Neural cell (in vitro differentiated cells): ENCODE measurements at regions not wholly inside any gene's neighbourhood (a gene's known extent, or its start where the extent isn't known, plus 50 kb on each side); places are given as distances from the start of the nearest gene placed in this dataset.

Source experiments
- EP300 ChIP-seq: fragments of 450-650 bp; conservative IDR thresholded peaks from 2 replicates; pipeline ENCODE4 v1.6.1; 2014; ENCODE audit warnings: antibody characterized with exemption, mild to moderate bottlenecking, moderate library complexity; ENCODE audit not compliant: poor library complexity, severe bottlenecking
- EZH2 ChIP-seq: fragments of 200-600, 300-800 bp; shearing (Covaris generic), sonication (generic); IDR thresholded peaks from 2 replicates; pipeline ENCODE4 v1.6.1; 2014; ENCODE audit warnings: antibody characterized with exemption, low read length, borderline replicate concordance, mild to moderate bottlenecking; ENCODE audit not compliant: insufficient read depth, poor library complexity, severe bottlenecking
- MXI1 ChIP-seq: fragments of 450-650 bp; conservative IDR thresholded peaks from 2 replicates; pipeline ENCODE4 v1.6.1; 2014; ENCODE audit warnings: antibody characterized with exemption, mild to moderate bottlenecking; ENCODE audit not compliant: poor library complexity, severe bottlenecking
- POLR2AphosphoS5 ChIP-seq: IDR thresholded peaks from 2 replicates; pipeline ENCODE4 v1.6.1; 2012
- TAF1 ChIP-seq: IDR thresholded peaks from 2 replicates; pipeline ENCODE4 v1.6.1; 2012; ENCODE audit warnings: low read depth
- TF ChIP-seq, protein P1 (sequence below): fragments of 450-650 bp; IDR thresholded peaks from 2 replicates; pipeline ENCODE4 v1.5.1; 2014; ENCODE audit warnings: antibody characterized with exemption, mild to moderate bottlenecking, moderate library complexity; ENCODE audit not compliant: poor library complexity, severe bottlenecking
- TF ChIP-seq, protein P2 (sequence below): IDR thresholded peaks from 2 replicates; pipeline ENCODE4 v1.6.1; 2012; ENCODE audit warnings: borderline replicate concordance

DNA sequence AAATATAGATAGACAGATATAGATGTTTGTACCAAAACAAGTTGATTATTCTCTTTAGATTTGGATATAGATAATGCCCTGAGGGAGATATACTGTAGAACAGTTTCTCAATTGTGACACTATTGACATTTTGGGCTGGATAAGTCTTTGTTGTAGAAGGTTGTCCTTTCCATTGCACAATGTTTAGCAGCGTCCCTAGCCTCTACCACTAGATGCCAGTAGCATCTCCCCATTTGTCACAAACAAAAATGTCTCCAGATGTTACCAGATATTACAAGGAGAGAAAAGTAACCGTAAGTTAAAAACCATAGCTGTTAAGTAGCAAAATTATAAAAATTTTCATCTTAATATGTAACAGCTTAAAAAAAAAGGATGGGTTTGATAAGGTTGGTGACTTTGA lies 2595.3 kb downstream of the ARAP2 start:
- TF ChIP-seq POLR2AphosphoS5, result no peak
- no peak for TF ChIP-seq TAF1
- TF ChIP-seq, protein P1, sequence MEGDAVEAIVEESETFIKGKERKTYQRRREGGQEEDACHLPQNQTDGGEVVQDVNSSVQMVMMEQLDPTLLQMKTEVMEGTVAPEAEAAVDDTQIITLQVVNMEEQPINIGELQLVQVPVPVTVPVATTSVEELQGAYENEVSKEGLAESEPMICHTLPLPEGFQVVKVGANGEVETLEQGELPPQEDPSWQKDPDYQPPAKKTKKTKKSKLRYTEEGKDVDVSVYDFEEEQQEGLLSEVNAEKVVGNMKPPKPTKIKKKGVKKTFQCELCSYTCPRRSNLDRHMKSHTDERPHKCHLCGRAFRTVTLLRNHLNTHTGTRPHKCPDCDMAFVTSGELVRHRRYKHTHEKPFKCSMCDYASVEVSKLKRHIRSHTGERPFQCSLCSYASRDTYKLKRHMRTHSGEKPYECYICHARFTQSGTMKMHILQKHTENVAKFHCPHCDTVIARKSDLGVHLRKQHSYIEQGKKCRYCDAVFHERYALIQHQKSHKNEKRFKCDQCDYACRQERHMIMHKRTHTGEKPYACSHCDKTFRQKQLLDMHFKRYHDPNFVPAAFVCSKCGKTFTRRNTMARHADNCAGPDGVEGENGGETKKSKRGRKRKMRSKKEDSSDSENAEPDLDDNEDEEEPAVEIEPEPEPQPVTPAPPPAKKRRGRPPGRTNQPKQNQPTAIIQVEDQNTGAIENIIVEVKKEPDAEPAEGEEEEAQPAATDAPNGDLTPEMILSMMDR, result peak; percentile 57
- no peak for TF ChIP-seq MXI1
- no peak for TF ChIP-seq EZH2
- TF ChIP-seq, protein P2, sequence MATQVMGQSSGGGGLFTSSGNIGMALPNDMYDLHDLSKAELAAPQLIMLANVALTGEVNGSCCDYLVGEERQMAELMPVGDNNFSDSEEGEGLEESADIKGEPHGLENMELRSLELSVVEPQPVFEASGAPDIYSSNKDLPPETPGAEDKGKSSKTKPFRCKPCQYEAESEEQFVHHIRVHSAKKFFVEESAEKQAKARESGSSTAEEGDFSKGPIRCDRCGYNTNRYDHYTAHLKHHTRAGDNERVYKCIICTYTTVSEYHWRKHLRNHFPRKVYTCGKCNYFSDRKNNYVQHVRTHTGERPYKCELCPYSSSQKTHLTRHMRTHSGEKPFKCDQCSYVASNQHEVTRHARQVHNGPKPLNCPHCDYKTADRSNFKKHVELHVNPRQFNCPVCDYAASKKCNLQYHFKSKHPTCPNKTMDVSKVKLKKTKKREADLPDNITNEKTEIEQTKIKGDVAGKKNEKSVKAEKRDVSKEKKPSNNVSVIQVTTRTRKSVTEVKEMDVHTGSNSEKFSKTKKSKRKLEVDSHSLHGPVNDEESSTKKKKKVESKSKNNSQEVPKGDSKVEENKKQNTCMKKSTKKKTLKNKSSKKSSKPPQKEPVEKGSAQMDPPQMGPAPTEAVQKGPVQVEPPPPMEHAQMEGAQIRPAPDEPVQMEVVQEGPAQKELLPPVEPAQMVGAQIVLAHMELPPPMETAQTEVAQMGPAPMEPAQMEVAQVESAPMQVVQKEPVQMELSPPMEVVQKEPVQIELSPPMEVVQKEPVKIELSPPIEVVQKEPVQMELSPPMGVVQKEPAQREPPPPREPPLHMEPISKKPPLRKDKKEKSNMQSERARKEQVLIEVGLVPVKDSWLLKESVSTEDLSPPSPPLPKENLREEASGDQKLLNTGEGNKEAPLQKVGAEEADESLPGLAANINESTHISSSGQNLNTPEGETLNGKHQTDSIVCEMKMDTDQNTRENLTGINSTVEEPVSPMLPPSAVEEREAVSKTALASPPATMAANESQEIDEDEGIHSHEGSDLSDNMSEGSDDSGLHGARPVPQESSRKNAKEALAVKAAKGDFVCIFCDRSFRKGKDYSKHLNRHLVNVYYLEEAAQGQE, result no peak
- TF ChIP-seq EP300, result no peak
